NT2/D1 (cell line): ENCODE measurements at regions not wholly inside any gene's neighbourhood (a gene's known extent, or its start where the extent isn't known, plus 50 kb on each side); places are given as distances from the start of the nearest gene placed in this dataset.

Source experiments
- DNase-seq: peaks from one replicate; pipeline ENCODE4 v3.0.0-alpha.2; 2011; ENCODE audit warnings: low read depth, low spot score
- H3K27me3 ChIP-seq: 2 replicates; pipeline ENCODE4 v1.6.0; 2011; ENCODE audit warnings: mild to moderate bottlenecking; ENCODE audit not compliant: insufficient read length, insufficient read depth
- H3K36me3 ChIP-seq: 2 replicates; pipeline ENCODE4 v1.6.1; 2011; ENCODE audit warnings: mild to moderate bottlenecking, low read length, mixed read lengths; ENCODE audit not compliant: insufficient read depth, insufficient read length
- H3K4me1 ChIP-seq: 2 replicates; pipeline ENCODE4 v1.5.1; 2011; ENCODE audit not compliant: insufficient read depth, insufficient read length
- H3K4me3 ChIP-seq: 2 replicates; pipeline ENCODE4 v1.5.1; 2011; ENCODE audit warnings: low read depth; ENCODE audit not compliant: insufficient read length
- H3K9ac ChIP-seq: 2 replicates; pipeline ENCODE4 v1.6.0; 2011; ENCODE audit warnings: low read depth; ENCODE audit not compliant: insufficient read length
- H3K9me3 ChIP-seq: 2 replicates; pipeline ENCODE4 v1.5.1; 2011; ENCODE audit warnings: mild to moderate bottlenecking, low read length; ENCODE audit not compliant: insufficient read depth
- SUZ12 ChIP-seq: IDR thresholded peaks from 2 replicates; pipeline ENCODE4 v1.6.1; 2011; ENCODE audit not compliant: insufficient read length, insufficient read depth; ENCODE audit errors: extremely low read depth
- YY1 ChIP-seq: IDR thresholded peaks from 2 replicates; pipeline ENCODE4 v1.6.1; 2011; ENCODE audit not compliant: insufficient read length, insufficient read depth
- ZNF274 ChIP-seq: IDR thresholded peaks from 2 replicates; pipeline ENCODE4 v1.6.1; 2011; ENCODE audit warnings: mild to moderate bottlenecking, low read depth, low read length

GRCh38 chr5:155136216-155136850 lies 122.8 kb downstream of the KIF4B start:
- no peak for DNase-seq
- Histone ChIP-seq H3K4me1 (peaks cover 4% of the 10 kb centered on the region), H3K36me3 (no peaks in the 10 kb centered on the region), H3K27me3 (no peaks in the 10 kb centered on the region), H3K9me3 (no peaks in the 10 kb centered on the region), H3K9ac (no peak overlapping the region), H3K4me3 (no peak overlapping the region)
- TF ChIP-seq SUZ12 (no peak), YY1 (no peak), ZNF274 (no peak)

GRCh38 chr5:155137683-155138082 lies 124.1 kb downstream of the KIF4B start:
- TF ChIP-seq SUZ12 (no peak), YY1 (no peak), ZNF274 (no peak)
- DNase-seq, result no peak
- Histone ChIP-seq H3K27me3 (no peaks in the 10 kb centered on the region), H3K36me3 (no peaks in the 10 kb centered on the region), H3K4me1 (peaks cover 4% of the 10 kb centered on the region), H3K9ac (no peak overlapping the region), H3K9me3 (no peaks in the 10 kb centered on the region), H3K4me3 (no peak overlapping the region)

GRCh38 chr5:155140646-155141045 lies 127.1 kb downstream of the KIF4B start:
- H3K9me3 ChIP-seq, result no peaks in the 10 kb centered on the region
- H3K27me3 ChIP-seq, result no peaks in the 10 kb centered on the region
- DNase-seq, result no peak
- no peak overlapping the region for H3K4me3 ChIP-seq
- H3K9ac ChIP-seq, result no peak overlapping the region
- no peaks in the 10 kb centered on the region for H3K36me3 ChIP-seq
- peaks cover 4% of the 10 kb centered on the region for H3K4me1 ChIP-seq
- TF ChIP-seq ZNF274 (no peak), YY1 (no peak), SUZ12 (no peak)

GRCh38 chr5:155144956-155145355 lies 131.4 kb downstream of the KIF4B start:
- no peak overlapping the region for H3K9ac ChIP-seq
- no peaks in the 10 kb centered on the region for H3K4me1 ChIP-seq
- no peak for DNase-seq
- H3K9me3 ChIP-seq, result no peaks in the 10 kb centered on the region
- no peaks in the 10 kb centered on the region for H3K36me3 ChIP-seq
- H3K27me3 ChIP-seq, result no peaks in the 10 kb centered on the region
- no peak for TF ChIP-seq SUZ12
- TF ChIP-seq YY1, result no peak
- TF ChIP-seq ZNF274, result no peak
- H3K4me3 ChIP-seq, result no peak overlapping the region

GRCh38 chr5:155147222-155147621 lies 133.7 kb downstream of the KIF4B start:
- Histone ChIP-seq H3K9ac (no peak overlapping the region), H3K9me3 (no peaks in the 10 kb centered on the region), H3K27me3 (no peaks in the 10 kb centered on the region), H3K4me1 (no peaks in the 10 kb centered on the region), H3K4me3 (no peak overlapping the region), H3K36me3 (no peaks in the 10 kb centered on the region)
- no peak for DNase-seq
- no peak for TF ChIP-seq YY1
- no peak for TF ChIP-seq ZNF274
- no peak for TF ChIP-seq SUZ12

GRCh38 chr5:155148694-155149093 lies 135.1 kb downstream of the KIF4B start:
- DNase-seq, result no peak
- Histone ChIP-seq H3K4me3 (no peak overlapping the region), H3K4me1 (no peaks in the 10 kb centered on the region)

GRCh38 chr5:155150012-155150411 lies 136.5 kb downstream of the KIF4B start:
- Histone ChIP-seq H3K27me3 (no peaks in the 10 kb centered on the region), H3K36me3 (no peaks in the 10 kb centered on the region), H3K4me3 (no peak overlapping the region), H3K9ac (no peak overlapping the region), H3K4me1 (no peaks in the 10 kb centered on the region), H3K9me3 (no peaks in the 10 kb centered on the region)
- DNase-seq, result no peak
- TF ChIP-seq ZNF274 (no peak), SUZ12 (no peak)

More at GRCh38 chr5:155148694-155149093, 135.1 kb downstream of the KIF4B start:
- no peaks in the 10 kb centered on the region for H3K27me3 ChIP-seq
- no peak overlapping the region for H3K9ac ChIP-seq
- no peaks in the 10 kb centered on the region for H3K9me3 ChIP-seq
- TF ChIP-seq SUZ12 (no peak), ZNF274 (no peak), YY1 (no peak)
- no peaks in the 10 kb centered on the region for H3K36me3 ChIP-seq
